Tibial nerve (tissue), 4 donors: ENCODE measurements at regions not wholly inside any gene's neighbourhood (a gene's known extent, or its start where the extent isn't known, plus 50 kb on each side); places are given as distances from the start of the nearest gene placed in this dataset.
"Not testable (repeated sequence)": the region's sequence is repeated elsewhere in the genome, so short reads cannot be mapped to it uniquely, and the experiment has no call there.

ENCODE experiments used
- DNase-seq, 2 donors: peaks; one replicate each; pipeline ENCODE4 v3.0.0-alpha.2; 2019; ENCODE audit warnings: low spot score in 2 of 2
- H3K27ac ChIP-seq, 4 donors: fragments of 200-600 bp; sonication (generic) in 3 of 4; one replicate each; pipeline ENCODE4 v1.5.1; 2017 to 2019; ENCODE audit warnings: mild to moderate bottlenecking in 1 of 4
- H3K27me3 ChIP-seq, 2 donors: fragments of 200-600 bp; sonication (generic) in 1 of 2; one replicate each; pipeline versions ENCODE4 v1.5.1 to v1.6.0; 2017 to 2019
- H3K36me3 ChIP-seq, 3 donors: fragments of 200-600 bp; sonication (generic); one replicate each; pipeline ENCODE4 v1.5.1; 2018 to 2019
- H3K4me1 ChIP-seq, 4 donors: fragments of 200-600 bp; sonication (generic) in 3 of 4; one replicate each; pipeline ENCODE4 v1.5.1; 2017 to 2019
- H3K4me3 ChIP-seq, 4 donors: fragments of 200-600 bp; sonication (generic) in 3 of 4; one replicate each; pipeline ENCODE4 v1.5.1; 2017 to 2019; ENCODE audit warnings: mild to moderate bottlenecking in 1 of 4, moderate library complexity in 1 of 4
- H3K9me3 ChIP-seq, 4 donors: fragments of 200-600 bp; sonication (generic) in 3 of 4; one replicate each; pipeline ENCODE4 v1.5.1; 2017 to 2019
- CTCF ChIP-seq, 5 experiments: fragments of 200-600 bp in 3 of 5; fragments of 450-650 bp in 2 of 5; sonication (generic) in 3 of 5; IDR thresholded peaks; one replicate each; pipeline ENCODE4 v1.5.1; 2016 to 2019; ENCODE audit warnings: antibody characterized with exemption in 5 of 5, mild to moderate bottlenecking in 3 of 5, moderate library complexity in 2 of 5
- EP300 ChIP-seq, 2 donors: sonication (generic); formaldehyde crosslinking; IDR thresholded peaks; one replicate each; pipeline ENCODE4 v1.6.1; 2017; ENCODE audit warnings: antibody characterized with exemption in 2 of 2, mild to moderate bottlenecking in 1 of 2
- POLR2A ChIP-seq, 2 donors: fragments of 450-650 bp; IDR thresholded peaks; one replicate each; pipeline ENCODE4 v1.6.1; 2017; ENCODE audit warnings: antibody characterized with exemption in 2 of 2, mild to moderate bottlenecking in 2 of 2, moderate library complexity in 2 of 2
- WGBS, 2 donors: methylation state at CpG; one replicate each; pipeline ENCODE4 v1.1.5; 2018; 5-methylcytosine and 5-hydroxymethylcytosine counted together

- Histone ChIP-seq H3K36me3 (no peaks in the 10 kb centered on the region), H3K4me3 (no peak overlapping the region), H3K9me3 (peaks cover 0 to 15% (median 5%) of the 10 kb centered on the region in 4 donors), H3K27ac (peak overlapping the region in 2 of 4 donors; percentile 81 to 82), H3K4me1 (peaks cover 0 to 25% (median 15%) of the 10 kb centered on the region in 4 donors), H3K27me3 (no peaks in the 10 kb centered on the region)
- TF ChIP-seq POLR2A (IDR thresholded peaks at IDR 0.05) (no peak), EP300 (IDR thresholded peaks at IDR 0.05) (no peak), CTCF (IDR thresholded peaks at IDR 0.05) (no peak)
- no peak for DNase-seq
These were observed 1087.6 kb upstream of the CITED2 start for GRCh38 chr6:140462076-140462452.

GRCh38 chr6:140460267-140460666, 1085.8 kb upstream of the CITED2 start:
- DNase-seq = no peak
- 72 to 79% methylated on average over 1 of the region's 1 CpG for WGBS, 2 donors
- Histone ChIP-seq H3K27me3 (no peaks in the 10 kb centered on the region), H3K9me3 (no peaks in the 10 kb centered on the region), H3K4me3 (no peak overlapping the region), H3K36me3 (no peaks in the 10 kb centered on the region), H3K27ac (no peak overlapping the region), H3K4me1 (peaks cover 0 to 25% (median 15%) of the 10 kb centered on the region in 4 donors)
- no peak for TF ChIP-seq CTCF (IDR thresholded peaks at IDR 0.05)
- TF ChIP-seq POLR2A (IDR thresholded peaks at IDR 0.05) = no peak
- TF ChIP-seq EP300 (IDR thresholded peaks at IDR 0.05) = no peak

- no peak for DNase-seq
- peaks cover 0 to 25% (median 15%) of the 10 kb centered on the region in 4 donors for H3K4me1 ChIP-seq
- no peak overlapping the region for H3K4me3 ChIP-seq
- no peak overlapping the region for H3K27ac ChIP-seq
- H3K27me3 ChIP-seq = no peaks in the 10 kb centered on the region
- no peak for TF ChIP-seq CTCF (IDR thresholded peaks at IDR 0.05)
- no peak for TF ChIP-seq EP300 (IDR thresholded peaks at IDR 0.05)
- TF ChIP-seq POLR2A (IDR thresholded peaks at IDR 0.05) = no peak
- no peaks in the 10 kb centered on the region for H3K9me3 ChIP-seq
- 88 to 91% methylated on average over 2 of the region's 2 CpGs for WGBS, 2 donors
- no peaks in the 10 kb centered on the region for H3K36me3 ChIP-seq
These were observed 1084.8 kb upstream of the CITED2 start for GRCh38 chr6:140459209-140459608.

- no peaks in the 10 kb centered on the region for H3K36me3 ChIP-seq
- no peak overlapping the region for H3K27ac ChIP-seq
- peaks cover 0 to 12% (median 0%) of the 10 kb centered on the region in 4 donors for H3K4me1 ChIP-seq
- H3K27me3 ChIP-seq = no peaks in the 10 kb centered on the region
- H3K9me3 ChIP-seq = no peaks in the 10 kb centered on the region
- no peak for DNase-seq
- no peak overlapping the region for H3K4me3 ChIP-seq
- TF ChIP-seq EP300 (IDR thresholded peaks at IDR 0.05) (no peak), POLR2A (IDR thresholded peaks at IDR 0.05) (no peak), CTCF (IDR thresholded peaks at IDR 0.05) (no peak)
These were observed 1071.8 kb upstream of the CITED2 start for GRCh38 chr6:140446241-140446640.

- Histone ChIP-seq H3K36me3 (no peaks in the 10 kb centered on the region), H3K9me3 (no peaks in the 10 kb centered on the region), H3K4me3 (no peak overlapping the region), H3K27ac (no peak overlapping the region), H3K27me3 (no peaks in the 10 kb centered on the region), H3K4me1 (peaks cover 0 to 19% (median 3%) of the 10 kb centered on the region in 4 donors)
- no peak for TF ChIP-seq CTCF (IDR thresholded peaks at IDR 0.05)
- no peak for TF ChIP-seq EP300 (IDR thresholded peaks at IDR 0.05)
- no peak for TF ChIP-seq POLR2A (IDR thresholded peaks at IDR 0.05)
- no peak for DNase-seq
- WGBS, 2 donors = 40 to 47% methylated on average over 3 of the region's 3 CpGs
These were observed 1071.1 kb upstream of the CITED2 start for GRCh38 chr6:140445474-140446004.

GRCh38 chr6:140443112-140443511, 1068.7 kb upstream of the CITED2 start:
- WGBS, 2 donors = 97 to 98% methylated on average over 7 of the region's 7 CpGs
- not testable (repeated sequence) for H3K9me3 ChIP-seq, DNase-seq, H3K4me3 ChIP-seq, H3K27me3 ChIP-seq, H3K27ac ChIP-seq, H3K36me3 ChIP-seq
- peaks cover 0 to 24% (median 4%) of the 10 kb centered on the region in 4 donors for H3K4me1 ChIP-seq
